Renal cortical epithelial cell (primary cell): ENCODE measurements at regions not wholly inside any gene's neighbourhood (a gene's known extent, or its start where the extent isn't known, plus 50 kb on each side); places are given as distances from the start of the nearest gene placed in this dataset.
"Not testable (repeated sequence)": the region's sequence is repeated elsewhere in the genome, so short reads cannot be mapped to it uniquely, and the experiment has no call there.

Source experiments
- DNase-seq: peaks from one replicate; pipeline ENCODE4 v3.0.0-alpha.2; 2011; ENCODE audit warnings: low read depth

- not testable (repeated sequence) for DNase-seq
These were observed 51.3 kb upstream of the CSPG4 start for GRCh38 chr15:75763635-75764600.

GRCh38 chr15:75763137-75763611 lies 50.5 kb upstream of the CSPG4 start:
- no peak for DNase-seq
